ENCODE measurements at regions not wholly inside any gene's neighbourhood (a gene's known extent, or its start where the extent isn't known, plus 50 kb on each side); places are given as distances from the start of the nearest gene placed in this dataset.

GRCh38 chr18:24602201-24602600 lies 141.8 kb downstream of the HRH4 start:
- no peaks in the 10 kb centered on the region for H3K27me3 Mint-ChIP-seq (ENCODE audit: low read depth)
- ATAC-seq (0 out of 2 replicates have a peak, but pooled peaks have one; percentile 38), DNase-seq (ENCODE audit: low spot score) (no peak)
- H3K36me3 Mint-ChIP-seq, result no peaks in the 10 kb centered on the region
- no peak overlapping the region for H3K27ac Mint-ChIP-seq
- ChIA-PET CTCF (interaction anchor here (1.0 to 2.6 kb wide), 3 partner anchors 30 to 153 kb away, joined by 3 to 24 read pairs (median 4); no protein-coding TSS in a partner anchor), POLR2A (no interaction called here)
- no peak for TF ChIP-seq ESRRA (CRISPR knock-in tag; IDR thresholded peaks at IDR 0.05; ENCODE audit: borderline replicate concordance)
- no peak for TF ChIP-seq ATF3 (CRISPR knock-in tag; conservative IDR thresholded peaks at IDR 0.05)
- no peak for TF ChIP-seq MLX (CRISPR knock-in tag; IDR thresholded peaks at IDR 0.05)
- no peak for TF ChIP-seq ZNF232 (CRISPR knock-in tag; IDR thresholded peaks at IDR 0.05)
- TF ChIP-seq PRDM15 (CRISPR knock-in tag; IDR thresholded peaks at IDR 0.05), result no peak
- no peak for TF ChIP-seq ZNF671 (CRISPR knock-in tag; IDR thresholded peaks at IDR 0.05)
- TF ChIP-seq USF1 (CRISPR knock-in tag; IDR thresholded peaks at IDR 0.05), result no peak
- TF ChIP-seq ATF1 (CRISPR knock-in tag; IDR thresholded peaks at IDR 0.05), result no peak
- TF ChIP-seq ZNF425 (CRISPR knock-in tag; conservative IDR thresholded peaks at IDR 0.05), result no peak
- TF ChIP-seq NFYB (CRISPR knock-in tag; conservative IDR thresholded peaks at IDR 0.05; ENCODE audit: low read depth), result no peak
- TF ChIP-seq EMX1 (CRISPR knock-in tag; IDR thresholded peaks at IDR 0.05), result no peak
- no peak for TF ChIP-seq E2F4 (CRISPR knock-in tag; IDR thresholded peaks at IDR 0.05; ENCODE audit: borderline replicate concordance, low read depth)
- TF ChIP-seq SMAD4 (CRISPR knock-in tag; IDR thresholded peaks at IDR 0.05), result no peak
- TF ChIP-seq ZBTB43 (CRISPR knock-in tag; IDR thresholded peaks at IDR 0.05), result no peak
- no peak for TF ChIP-seq SOX15 (CRISPR knock-in tag; IDR thresholded peaks at IDR 0.05)
- peaks cover 23% of the 10 kb centered on the region for H3K4me1 Mint-ChIP-seq
- no peaks in the 10 kb centered on the region for H3K9me3 Mint-ChIP-seq
- H3K4me3 Mint-ChIP-seq, result no peak overlapping the region

- POLR2A ChIA-PET, result interaction anchor here (0.5 kb wide), 1 partner anchor 1067 kb away, joined by 3 read pairs; no protein-coding TSS in a partner anchor
- no peak overlapping the region for H3K4me3 Mint-ChIP-seq
- no peaks in the 10 kb centered on the region for H3K36me3 Mint-ChIP-seq
- DNase-seq (ENCODE audit: low spot score) (no peak), ATAC-seq (peak; percentile 20; the same call in 1 of the 2 replicates)
- no peak overlapping the region for H3K27ac Mint-ChIP-seq
- peaks cover 23% of the 10 kb centered on the region for H3K4me1 Mint-ChIP-seq
- CTCF ChIA-PET, result interaction anchor here (2.6 kb wide), 1 partner anchor 123 kb away, joined by 24 read pairs; no protein-coding TSS in a partner anchor
- H3K27me3 Mint-ChIP-seq (ENCODE audit: low read depth), result no peaks in the 10 kb centered on the region
- no peaks in the 10 kb centered on the region for H3K9me3 Mint-ChIP-seq
- TF ChIP-seq RORB (CRISPR knock-in tag; IDR thresholded peaks at IDR 0.05) (no peak), JUN (CRISPR knock-in tag; IDR thresholded peaks at IDR 0.05) (no peak), MAX (CRISPR knock-in tag; IDR thresholded peaks at IDR 0.05) (no peak), KAT7 (CRISPR knock-in tag; IDR thresholded peaks at IDR 0.05; ENCODE audit: borderline replicate concordance) (no peak), AFF4 (CRISPR knock-in tag; IDR thresholded peaks at IDR 0.05; ENCODE audit: borderline replicate concordance) (no peak), ZNF219 (CRISPR knock-in tag; IDR thresholded peaks at IDR 0.05; ENCODE audit: borderline replicate concordance) (no peak)
Measured at GRCh38 chr18:24603151-24603550, 142.7 kb downstream of the HRH4 start.

All from WTC11 (cell line).